GM12878 (cell line): ENCODE measurements at regions not wholly inside any gene's neighbourhood (a gene's known extent, or its start where the extent isn't known, plus 50 kb on each side); places are given as distances from the start of the nearest gene placed in this dataset.

ENCODE experiments used
- ATAC-seq: fragments of 200-7000 bp; cut with Tn5 transposase; 3 replicates; pipeline ENCODE4 v1.9.1; 2020; ENCODE audit warnings: mild to moderate bottlenecking, moderate library complexity
- BruUV-seq: library from RNA; stranded (reverse); fragments of 400-500 nt; replicated peaks from 2 replicates; lab custom pipeline; 2021; lab: Mats Ljungman, UMichigan
- CTCF ChIA-PET: fragments of 300-600 bp; sonication (Branson Sonifier 250); formaldehyde crosslinking; extraction: SDS; loops from one replicate; lab custom pipeline; 2021; ENCODE audit warnings: inconsistent platforms; lab: Yijun Ruan, JAX
- POLR2A ChIA-PET: fragments of 350-600 bp; formaldehyde crosslinking; extraction: SDS; loops from one replicate; lab custom pipeline; 2021; ENCODE audit warnings: inconsistent platforms; lab: Charles Lee
- RAD21 ChIA-PET: fragments of 300-600 bp; sonication (Branson Sonifier 250); formaldehyde crosslinking; loops from one replicate; lab custom pipeline; 2023; ENCODE audit warnings: antibody characterized with exemption; ENCODE audit not compliant: unreplicated experiment; lab: Charles Lee
- SMC1A ChIA-PET: fragments of 300-600 bp; sonication (Branson Sonifier 250); formaldehyde crosslinking; loops from one replicate; lab custom pipeline; 2023; ENCODE audit not compliant: unreplicated experiment, uncharacterized antibody; lab: Charles Lee
- DNase-seq: peaks from one replicate; pipeline ENCODE4 v3.0.0-alpha.2; 2011; ENCODE audit warnings: low read depth, low spot score
- FAIRE-seq: peaks from 3 replicates; lab custom pipeline; 2011; peaks lifted over from hg19 to GRCh38; lab: Jason Lieb, UNC
- H2AFZ ChIP-seq: 2 replicates; pipeline ENCODE4 v1.6.0; 2011; ENCODE audit warnings: low read depth, low read length, control low read depth; ENCODE audit not compliant: control insufficient read depth
- H3K27ac ChIP-seq: 2 replicates; pipeline ENCODE4 v1.5.1; 2011; ENCODE audit warnings: control low read depth; ENCODE audit not compliant: control insufficient read depth, insufficient read depth
- H3K27me3 ChIP-seq, 2 experiments: replicated peaks in 1 of 2; 2 replicates each; pipeline versions ENCODE4 v1.6.0 to v1.6.1; 2011; ENCODE audit warnings: low read length in 1 of 2; ENCODE audit not compliant: control insufficient read depth in 2 of 2, insufficient read depth in 2 of 2
- H3K36me3 ChIP-seq, 2 experiments: 2 replicates each; pipeline ENCODE4 v1.5.1; 2011; ENCODE audit warnings: low read length in 1 of 2; ENCODE audit not compliant: control insufficient read depth in 2 of 2, insufficient read depth in 2 of 2
- H3K4me1 ChIP-seq: 2 replicates; pipeline ENCODE4 v1.6.1; 2011; ENCODE audit warnings: mild to moderate bottlenecking, low read length, moderate library complexity, mixed read lengths; ENCODE audit not compliant: control insufficient read depth, insufficient read depth
- H3K4me2 ChIP-seq: 2 replicates; pipeline ENCODE4 v1.6.0; 2011; ENCODE audit warnings: control low read depth; ENCODE audit not compliant: control insufficient read depth, insufficient read depth
- H3K4me3 ChIP-seq: fragments of 200-600 bp; sonication (generic); 2 replicates; pipeline ENCODE4 v1.5.1; 2016
- H3K79me2 ChIP-seq: 2 replicates; pipeline ENCODE4 v1.6.0; 2011; ENCODE audit warnings: low read length; ENCODE audit not compliant: control insufficient read depth, insufficient read depth
- H3K9ac ChIP-seq: 2 replicates; pipeline ENCODE4 v1.8.0; 2011; ENCODE audit warnings: low read length, control low read depth, mixed read lengths; ENCODE audit not compliant: control insufficient read depth, insufficient read depth
- H3K9me3 ChIP-seq: replicated peaks from 3 replicates; pipeline ENCODE4 v1.5.1; 2011; ENCODE audit warnings: mild to moderate bottlenecking, low read length; ENCODE audit not compliant: control insufficient read depth, insufficient read depth
- H4K20me1 ChIP-seq: 2 replicates; pipeline ENCODE4 v1.6.0; 2011; ENCODE audit not compliant: control insufficient read depth, insufficient read depth
- CREM ChIP-seq: IDR thresholded peaks from 2 replicates; pipeline ENCODE4 v1.6.1; 2014; ENCODE audit warnings: antibody characterized with exemption, low read depth
- E4F1 ChIP-seq: fragments of 450-650 bp; IDR thresholded peaks from 2 replicates; pipeline ENCODE4 v1.6.1; 2018; ENCODE audit warnings: borderline replicate concordance, mild to moderate bottlenecking; ENCODE audit not compliant: partially characterized antibody
- EED ChIP-seq: sonication (generic); IDR thresholded peaks from 2 replicates; pipeline ENCODE4 v1.6.1; 2016; ENCODE audit warnings: antibody characterized with exemption, low read depth
- EZH2 ChIP-seq: IDR thresholded peaks from 2 replicates; pipeline ENCODE4 v1.6.1; 2012; ENCODE audit warnings: low read depth, mild to moderate bottlenecking, control low read depth, inconsistent platforms, low read length, borderline replicate concordance; ENCODE audit not compliant: control insufficient read depth
- MEF2B ChIP-seq: fragments of 450-650 bp; IDR thresholded peaks from 2 replicates; pipeline ENCODE4 v1.6.1; 2018; ENCODE audit warnings: mild to moderate bottlenecking, moderate library complexity; ENCODE audit not compliant: partially characterized antibody, poor library complexity, severe bottlenecking
- MTA3 ChIP-seq: IDR thresholded peaks from 2 replicates; pipeline ENCODE4 v1.6.1; 2012; ENCODE audit warnings: low read length, inconsistent platforms, borderline replicate concordance
- REST ChIP-seq: IDR thresholded peaks from 2 replicates; pipeline ENCODE4 v1.6.1; 2012; ENCODE audit warnings: mild to moderate bottlenecking, low read depth, low read length
- ZBED1 ChIP-seq: IDR thresholded peaks from 2 replicates; pipeline ENCODE4 v1.6.1; 2016; ENCODE audit warnings: borderline replicate concordance
- ZNF217 ChIP-seq: fragments of 450-650 bp; IDR thresholded peaks from 2 replicates; pipeline ENCODE4 v1.6.1; 2017; ENCODE audit warnings: antibody characterized with exemption, mild to moderate bottlenecking
- ZZZ3 ChIP-seq: IDR thresholded peaks from 2 replicates; pipeline ENCODE4 v1.6.1; 2011; ENCODE audit warnings: low read depth; ENCODE audit not compliant: control insufficient read depth, insufficient read length
- WGBS: methylation state at CpG from one replicate; pipeline ENCODE4 v1.1.6; 2016; ENCODE audit warnings: low lambda C conversion rate; ENCODE audit not compliant: insufficient replicate concordance, insufficient coverage; ENCODE audit errors: missing lambda C conversion rate; 5-methylcytosine and 5-hydroxymethylcytosine counted together
- in situ Hi-C: fragments of 300-500 bp; cut with MboI; formaldehyde crosslinking; loops from 9 replicates; pipeline ENCODE4 v1.14.3; 2018; ENCODE audit warnings: mixed read lengths
- intact Hi-C: fragments of 100-400 bp; cut with micrococcal nuclease; formaldehyde crosslinking; loops from one replicate; pipeline ENCODE4 v1.14.2; 2022; ENCODE audit not compliant: unreplicated experiment

- ChIA-PET RAD21 (no interaction called here), POLR2A (no interaction called here), SMC1A (no interaction called here), CTCF (no interaction called here)
- in situ Hi-C loops (no loop called here), intact Hi-C loops (no loop called here)
- Histone ChIP-seq H3K9me3 (no peaks in the 10 kb centered on the region), H3K4me1 (no peaks in the 10 kb centered on the region), H3K27me3 (no peaks in the 10 kb centered on the region), H3K4me3 (no peak overlapping the region), H3K79me2 (no peaks in the 10 kb centered on the region), H4K20me1 (no peaks in the 10 kb centered on the region), H3K27ac (no peak overlapping the region), H3K4me2 (no peak overlapping the region), H3K36me3 (no peaks in the 10 kb centered on the region), H3K9ac (no peak overlapping the region), H2AFZ (no peak overlapping the region)
- TF ChIP-seq MEF2B: no peak
- no peak for TF ChIP-seq CREM
- TF ChIP-seq REST: no peak
- no peak for TF ChIP-seq ZBED1
- no peak for TF ChIP-seq ZNF217
- TF ChIP-seq ZZZ3: no peak
- TF ChIP-seq E4F1: no peak
- no peak for TF ChIP-seq EED
- TF ChIP-seq EZH2: no peak
- no peak for TF ChIP-seq MTA3
- WGBS: 37% methylated on average over 4 of the region's 4 CpGs
- no TSS peak for BruUV-seq
- DNase-seq (no peak), ATAC-seq (no peak), FAIRE-seq (no peak)
Observed at GRCh38 chr12:53870117-53870516, 68.5 kb upstream of the HOXC13 start.
